ENCODE measurements at regions not wholly inside any gene's neighbourhood (a gene's known extent, or its start where the extent isn't known, plus 50 kb on each side); places are given as distances from the start of the nearest gene placed in this dataset.

- H3K4me3 ChIP-seq (ENCODE audit: control insufficient read depth, low read depth, low read length) = no peak overlapping the region
- no peak for DNase-seq (ENCODE audit: low read depth)
- TF ChIP-seq, protein P1, sequence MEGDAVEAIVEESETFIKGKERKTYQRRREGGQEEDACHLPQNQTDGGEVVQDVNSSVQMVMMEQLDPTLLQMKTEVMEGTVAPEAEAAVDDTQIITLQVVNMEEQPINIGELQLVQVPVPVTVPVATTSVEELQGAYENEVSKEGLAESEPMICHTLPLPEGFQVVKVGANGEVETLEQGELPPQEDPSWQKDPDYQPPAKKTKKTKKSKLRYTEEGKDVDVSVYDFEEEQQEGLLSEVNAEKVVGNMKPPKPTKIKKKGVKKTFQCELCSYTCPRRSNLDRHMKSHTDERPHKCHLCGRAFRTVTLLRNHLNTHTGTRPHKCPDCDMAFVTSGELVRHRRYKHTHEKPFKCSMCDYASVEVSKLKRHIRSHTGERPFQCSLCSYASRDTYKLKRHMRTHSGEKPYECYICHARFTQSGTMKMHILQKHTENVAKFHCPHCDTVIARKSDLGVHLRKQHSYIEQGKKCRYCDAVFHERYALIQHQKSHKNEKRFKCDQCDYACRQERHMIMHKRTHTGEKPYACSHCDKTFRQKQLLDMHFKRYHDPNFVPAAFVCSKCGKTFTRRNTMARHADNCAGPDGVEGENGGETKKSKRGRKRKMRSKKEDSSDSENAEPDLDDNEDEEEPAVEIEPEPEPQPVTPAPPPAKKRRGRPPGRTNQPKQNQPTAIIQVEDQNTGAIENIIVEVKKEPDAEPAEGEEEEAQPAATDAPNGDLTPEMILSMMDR (conservative IDR thresholded peaks at IDR 0.05; ENCODE audit: control insufficient read depth, insufficient read depth, low read depth, low read length) = no peak
Measured at GRCh38 chr16:87178177-87178863, 138.9 kb downstream of the C16orf95 start.

- H3K4me3 ChIP-seq (ENCODE audit: control insufficient read depth, low read depth, low read length) = no peak overlapping the region
- peak; percentile 41 for DNase-seq (ENCODE audit: low read depth)
- TF ChIP-seq, protein P1 (conservative IDR thresholded peaks at IDR 0.05; ENCODE audit: control insufficient read depth, insufficient read depth, low read depth, low read length) = no peak
Measured at GRCh38 chr16:87178977-87179376, 138.2 kb downstream of the C16orf95 start.

GRCh38 chr16:87180069-87180468, 137.1 kb downstream of the C16orf95 start:
- no peak overlapping the region for H3K4me3 ChIP-seq (ENCODE audit: control insufficient read depth, low read depth, low read length)
- TF ChIP-seq, protein P1 (conservative IDR thresholded peaks at IDR 0.05; ENCODE audit: control insufficient read depth, insufficient read depth, low read depth, low read length) = no peak
- DNase-seq (ENCODE audit: low read depth) = no peak

- no peak for DNase-seq (ENCODE audit: low read depth)
- H3K4me3 ChIP-seq (ENCODE audit: control insufficient read depth, low read depth, low read length) = no peak overlapping the region
- TF ChIP-seq, protein P1 (conservative IDR thresholded peaks at IDR 0.05; ENCODE audit: control insufficient read depth, insufficient read depth, low read depth, low read length) = no peak
Measured at GRCh38 chr16:87182759-87183158, 134.4 kb downstream of the C16orf95 start.

- H3K4me3 ChIP-seq (ENCODE audit: control insufficient read depth, low read depth, low read length) = no peak overlapping the region
- DNase-seq (ENCODE audit: low read depth) = no peak
- TF ChIP-seq, protein P1 (conservative IDR thresholded peaks at IDR 0.05; ENCODE audit: control insufficient read depth, insufficient read depth, low read depth, low read length) = no peak
Measured at GRCh38 chr16:87183647-87184046, 133.5 kb downstream of the C16orf95 start.

DNA sequence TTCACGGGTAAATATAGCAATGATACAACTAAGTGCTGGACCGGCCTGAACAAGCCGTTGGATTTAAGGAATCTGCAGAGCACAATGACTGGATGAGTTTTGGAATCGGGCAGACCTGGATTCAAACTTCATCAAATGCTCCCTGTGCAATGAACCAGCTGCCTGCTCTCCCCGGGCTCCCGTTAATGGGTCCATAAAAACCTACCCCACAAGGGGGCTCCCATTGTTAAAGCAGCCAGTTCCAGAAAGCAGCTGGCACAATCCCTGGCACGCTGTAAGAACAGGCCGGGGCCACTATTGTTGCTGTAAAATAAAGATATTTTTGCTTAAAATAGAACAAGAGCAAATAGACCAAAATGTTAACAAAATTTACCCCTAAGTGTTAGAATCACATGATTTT, 131.9 kb downstream of the C16orf95 start:
- TF ChIP-seq, protein P1 (conservative IDR thresholded peaks at IDR 0.05; ENCODE audit: control insufficient read depth, insufficient read depth, low read depth, low read length) = peak; percentile 3
- no peak for DNase-seq (ENCODE audit: low read depth)
- H3K4me3 ChIP-seq (ENCODE audit: control insufficient read depth, low read depth, low read length) = no peak overlapping the region

Measured in fibroblast of mammary gland (primary cell).